ENCODE measurements at regions not wholly inside any gene's neighbourhood (a gene's known extent, or its start where the extent isn't known, plus 50 kb on each side); places are given as distances from the start of the nearest gene placed in this dataset.
"Not testable (repeated sequence)": the region's sequence is repeated elsewhere in the genome, so short reads cannot be mapped to it uniquely, and the experiment has no call there.

GRCh38 chr2:36165132-36165531 lies 190.4 kb upstream of the CRIM1 start:
- no peak for DNase-seq (ENCODE audit: low read depth in 2 of 2)

GRCh38 chr2:36163520-36164254 lies 191.9 kb upstream of the CRIM1 start:
- no peak for DNase-seq (ENCODE audit: low read depth in 2 of 2)

- not testable (repeated sequence) for DNase-seq (ENCODE audit: low read depth in 2 of 2)
Measured at GRCh38 chr2:36157093-36157492, 198.5 kb upstream of the CRIM1 start.

GRCh38 chr2:36147670-36148390 lies 207.7 kb upstream of the CRIM1 start:
- no peak for DNase-seq (ENCODE audit: low read depth in 2 of 2)

- DNase-seq (ENCODE audit: low read depth in 2 of 2), result no peak
Measured at GRCh38 chr2:36146765-36147164, 208.8 kb upstream of the CRIM1 start.

- DNase-seq (ENCODE audit: low read depth in 2 of 2), result no peak
Measured at GRCh38 chr2:36140391-36140790, 215.2 kb upstream of the CRIM1 start.

- DNase-seq (ENCODE audit: low read depth in 2 of 2), result no peak
Measured at GRCh38 chr2:36137612-36138011, 218.0 kb upstream of the CRIM1 start.

GRCh38 chr2:36134281-36134680 lies 221.3 kb upstream of the CRIM1 start:
- no peak for DNase-seq (ENCODE audit: low read depth in 2 of 2)

GRCh38 chr2:36128359-36128758 lies 227.2 kb upstream of the CRIM1 start:
- DNase-seq (ENCODE audit: low read depth in 2 of 2), result no peak

- no peak for DNase-seq (ENCODE audit: low read depth in 2 of 2)
Measured at GRCh38 chr2:36125702-36126101, 229.9 kb upstream of the CRIM1 start.

GRCh38 chr2:36123995-36124394 lies 231.6 kb upstream of the CRIM1 start:
- no peak for DNase-seq (ENCODE audit: low read depth in 2 of 2)

GRCh38 chr2:36097022-36097421 lies 258.6 kb upstream of the CRIM1 start:
- no peak for DNase-seq (ENCODE audit: low read depth in 2 of 2)

- not testable (repeated sequence) for DNase-seq (ENCODE audit: low read depth in 2 of 2)
Measured at GRCh38 chr2:36091844-36092741, 263.5 kb upstream of the CRIM1 start.

GRCh38 chr2:36088716-36089328 lies 266.8 kb upstream of the CRIM1 start:
- DNase-seq (ENCODE audit: low read depth in 2 of 2), result no peak

GRCh38 chr2:36087344-36087743 lies 268.2 kb upstream of the CRIM1 start:
- DNase-seq (ENCODE audit: low read depth in 2 of 2), result no peak

GRCh38 chr2:36079793-36080192 lies 275.8 kb upstream of the CRIM1 start:
- no peak for DNase-seq (ENCODE audit: low read depth in 2 of 2)

- DNase-seq (ENCODE audit: low read depth in 2 of 2), result no peak
Measured at GRCh38 chr2:36074008-36074407, 281.6 kb upstream of the CRIM1 start.

- DNase-seq (ENCODE audit: low read depth in 2 of 2), result no peak
Measured at GRCh38 chr2:36071698-36072097, 283.9 kb upstream of the CRIM1 start.

- no peak for DNase-seq (ENCODE audit: low read depth in 2 of 2)
Measured at GRCh38 chr2:36069074-36069473, 286.5 kb upstream of the CRIM1 start.

GRCh38 chr2:36068086-36068485 lies 287.5 kb upstream of the CRIM1 start:
- no peak for DNase-seq (ENCODE audit: low read depth in 2 of 2)

- DNase-seq (ENCODE audit: low read depth in 2 of 2), result no peak
Measured at GRCh38 chr2:36060133-36060532, 295.4 kb upstream of the CRIM1 start.

- no peak for DNase-seq (ENCODE audit: low read depth in 2 of 2)
Measured at GRCh38 chr2:36059691-36060090, 295.9 kb upstream of the CRIM1 start.

Measured in stimulated activated CD4-positive, alpha-beta T cell treated with anti-CD3 and anti-CD28 coated beads, Interleukin-15, amount 100 ng/mL, for 48 hours (primary cell).